ENCODE measurements at regions not wholly inside any gene's neighbourhood (a gene's known extent, or its start where the extent isn't known, plus 50 kb on each side); places are given as distances from the start of the nearest gene placed in this dataset.

DNA sequence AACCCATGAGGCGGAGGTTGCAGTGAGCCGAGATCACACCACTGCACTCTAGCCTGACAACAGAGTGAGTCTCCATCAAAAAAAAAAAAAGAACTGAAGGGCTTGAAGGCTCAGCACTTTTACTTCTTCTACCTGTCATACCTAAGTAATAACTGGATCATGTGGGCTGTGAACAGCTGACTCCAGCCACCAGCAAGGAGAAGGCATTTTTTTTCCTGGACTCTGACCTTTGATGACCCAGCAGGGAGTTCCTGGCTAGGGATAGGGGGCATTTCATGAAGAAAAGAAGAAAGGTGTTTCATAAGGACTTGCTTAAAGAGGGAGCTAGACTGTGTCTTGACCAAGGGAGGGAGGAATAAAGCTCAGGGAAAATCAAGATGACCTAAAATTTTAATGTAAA lies 266.0 kb downstream of the ZNF621 start:
- TF ChIP-seq TAF1 (IDR thresholded peaks at IDR 0.05; ENCODE audit: borderline replicate concordance, insufficient read depth, low read length) (no peak), POLR2AphosphoS5 (IDR thresholded peaks at IDR 0.05; ENCODE audit: low read depth, low read length) (no peak), FOXP2 (optimal IDR thresholded peaks at IDR 0.05; ENCODE audit: borderline replicate concordance, extremely low read depth, extremely low read length, insufficient read depth) (no peak), SIN3A (IDR thresholded peaks at IDR 0.05; ENCODE audit: borderline replicate concordance, insufficient read depth, low read length) (no peak)
- TF ChIP-seq, protein P1, sequence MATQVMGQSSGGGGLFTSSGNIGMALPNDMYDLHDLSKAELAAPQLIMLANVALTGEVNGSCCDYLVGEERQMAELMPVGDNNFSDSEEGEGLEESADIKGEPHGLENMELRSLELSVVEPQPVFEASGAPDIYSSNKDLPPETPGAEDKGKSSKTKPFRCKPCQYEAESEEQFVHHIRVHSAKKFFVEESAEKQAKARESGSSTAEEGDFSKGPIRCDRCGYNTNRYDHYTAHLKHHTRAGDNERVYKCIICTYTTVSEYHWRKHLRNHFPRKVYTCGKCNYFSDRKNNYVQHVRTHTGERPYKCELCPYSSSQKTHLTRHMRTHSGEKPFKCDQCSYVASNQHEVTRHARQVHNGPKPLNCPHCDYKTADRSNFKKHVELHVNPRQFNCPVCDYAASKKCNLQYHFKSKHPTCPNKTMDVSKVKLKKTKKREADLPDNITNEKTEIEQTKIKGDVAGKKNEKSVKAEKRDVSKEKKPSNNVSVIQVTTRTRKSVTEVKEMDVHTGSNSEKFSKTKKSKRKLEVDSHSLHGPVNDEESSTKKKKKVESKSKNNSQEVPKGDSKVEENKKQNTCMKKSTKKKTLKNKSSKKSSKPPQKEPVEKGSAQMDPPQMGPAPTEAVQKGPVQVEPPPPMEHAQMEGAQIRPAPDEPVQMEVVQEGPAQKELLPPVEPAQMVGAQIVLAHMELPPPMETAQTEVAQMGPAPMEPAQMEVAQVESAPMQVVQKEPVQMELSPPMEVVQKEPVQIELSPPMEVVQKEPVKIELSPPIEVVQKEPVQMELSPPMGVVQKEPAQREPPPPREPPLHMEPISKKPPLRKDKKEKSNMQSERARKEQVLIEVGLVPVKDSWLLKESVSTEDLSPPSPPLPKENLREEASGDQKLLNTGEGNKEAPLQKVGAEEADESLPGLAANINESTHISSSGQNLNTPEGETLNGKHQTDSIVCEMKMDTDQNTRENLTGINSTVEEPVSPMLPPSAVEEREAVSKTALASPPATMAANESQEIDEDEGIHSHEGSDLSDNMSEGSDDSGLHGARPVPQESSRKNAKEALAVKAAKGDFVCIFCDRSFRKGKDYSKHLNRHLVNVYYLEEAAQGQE (IDR thresholded peaks at IDR 0.05; ENCODE audit: insufficient read depth in 1 of 2, low read depth in 2 of 2, low read length in 2 of 2): no peak

DNA sequence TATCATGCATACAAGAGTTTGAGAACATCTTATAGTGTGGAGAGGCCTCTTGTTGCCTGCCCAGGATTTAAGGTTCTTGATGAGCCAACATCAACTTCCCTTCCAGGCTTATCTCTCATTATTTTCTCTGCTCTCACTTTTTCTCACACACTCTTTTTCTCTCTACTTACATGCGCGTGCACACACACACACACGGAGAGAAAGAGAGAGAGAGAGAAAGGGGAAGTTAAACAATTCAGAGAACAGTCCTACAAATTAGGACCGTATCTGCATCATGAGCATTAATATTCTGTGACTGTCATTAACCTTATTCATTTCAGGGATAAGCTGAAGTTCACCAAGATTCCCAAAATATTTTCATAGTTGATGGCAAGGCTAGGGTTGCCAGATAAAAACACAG lies 269.0 kb downstream of the ZNF621 start:
- TF ChIP-seq FOXP2 (optimal IDR thresholded peaks at IDR 0.05; ENCODE audit: borderline replicate concordance, extremely low read depth, extremely low read length, insufficient read depth) (no peak), SIN3A (IDR thresholded peaks at IDR 0.05; ENCODE audit: borderline replicate concordance, insufficient read depth, low read length) (no peak), TAF1 (IDR thresholded peaks at IDR 0.05; ENCODE audit: borderline replicate concordance, insufficient read depth, low read length) (no peak), POLR2AphosphoS5 (IDR thresholded peaks at IDR 0.05; ENCODE audit: low read depth, low read length) (no peak)
- TF ChIP-seq, protein P1 (IDR thresholded peaks at IDR 0.05; ENCODE audit: insufficient read depth in 1 of 2, low read depth in 2 of 2, low read length in 2 of 2): no peak

DNA sequence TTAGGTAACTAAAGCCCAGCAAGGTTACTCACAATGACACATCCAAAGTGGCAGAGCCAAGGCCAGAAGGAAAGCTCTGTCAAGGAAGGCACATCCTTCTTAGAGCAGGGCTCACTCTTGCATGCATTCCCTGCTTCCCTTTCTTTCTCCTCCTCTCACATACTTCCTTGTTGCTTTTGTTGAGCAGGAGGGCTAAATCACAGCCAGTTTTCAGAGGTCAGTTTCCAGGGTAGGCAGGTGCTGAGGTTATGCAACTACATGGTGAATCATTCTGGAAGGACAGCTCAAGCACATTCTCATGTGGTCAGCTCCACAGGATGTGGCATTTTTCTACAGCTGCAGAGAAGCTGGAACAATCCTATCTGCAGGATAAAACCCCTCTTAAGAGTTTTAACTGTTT lies 275.6 kb downstream of the ZNF621 start:
- no peak for TF ChIP-seq POLR2AphosphoS5 (IDR thresholded peaks at IDR 0.05; ENCODE audit: low read depth, low read length)
- TF ChIP-seq, protein P1 (IDR thresholded peaks at IDR 0.05; ENCODE audit: insufficient read depth in 1 of 2, low read depth in 2 of 2, low read length in 2 of 2): no peak
- TF ChIP-seq FOXP2 (optimal IDR thresholded peaks at IDR 0.05; ENCODE audit: borderline replicate concordance, extremely low read depth, extremely low read length, insufficient read depth): no peak
- TF ChIP-seq TAF1 (IDR thresholded peaks at IDR 0.05; ENCODE audit: borderline replicate concordance, insufficient read depth, low read length): no peak
- TF ChIP-seq SIN3A (IDR thresholded peaks at IDR 0.05; ENCODE audit: borderline replicate concordance, insufficient read depth, low read length): no peak

DNA sequence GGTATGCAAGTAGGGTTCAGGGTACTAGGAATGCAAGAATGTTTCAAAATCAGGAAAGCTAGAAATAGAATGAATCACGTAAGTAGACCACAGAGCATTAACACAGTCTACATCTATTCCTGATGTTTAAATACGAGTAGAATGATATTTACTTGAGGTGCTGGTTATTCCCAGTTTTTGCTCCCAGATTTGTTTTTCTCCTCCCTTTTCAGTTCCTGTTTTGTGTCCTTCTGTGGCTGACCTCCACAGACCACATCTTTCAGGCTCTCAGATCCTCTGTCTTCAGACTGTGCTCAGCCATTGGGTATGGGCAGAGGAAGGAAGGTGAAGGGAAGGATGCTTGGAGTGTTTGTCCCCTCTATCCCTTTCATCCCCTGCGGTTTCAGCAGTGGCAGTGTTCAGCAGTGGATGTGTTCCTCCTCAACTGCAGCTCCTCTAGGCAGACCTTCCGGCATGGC lies 276.6 kb downstream of the ZNF621 start:
- TF ChIP-seq FOXP2 (optimal IDR thresholded peaks at IDR 0.05; ENCODE audit: borderline replicate concordance, extremely low read depth, extremely low read length, insufficient read depth) (no peak), SIN3A (IDR thresholded peaks at IDR 0.05; ENCODE audit: borderline replicate concordance, insufficient read depth, low read length) (no peak), TAF1 (IDR thresholded peaks at IDR 0.05; ENCODE audit: borderline replicate concordance, insufficient read depth, low read length) (no peak), POLR2AphosphoS5 (IDR thresholded peaks at IDR 0.05; ENCODE audit: low read depth, low read length) (no peak)
- TF ChIP-seq, protein P1 (IDR thresholded peaks at IDR 0.05; ENCODE audit: insufficient read depth in 1 of 2, low read depth in 2 of 2, low read length in 2 of 2): no peak

DNA sequence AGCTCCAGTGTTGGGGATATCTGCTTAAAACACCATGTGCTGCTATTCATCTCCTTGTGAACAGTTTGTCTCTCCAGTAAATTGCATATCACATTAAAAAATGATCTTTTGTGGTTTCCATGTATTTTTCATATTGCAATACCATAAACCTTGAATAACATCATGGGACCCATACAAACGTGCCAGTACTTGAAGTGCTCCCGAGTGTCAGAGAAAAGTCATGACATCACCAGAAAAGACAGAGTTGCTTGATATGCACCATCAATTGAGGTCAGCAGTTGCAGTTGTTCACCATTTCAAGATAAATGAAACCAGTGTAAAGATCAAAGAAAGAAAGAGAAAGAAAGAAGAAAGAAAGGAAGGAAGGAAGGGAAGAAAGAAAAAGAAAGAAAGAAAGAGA lies 278.6 kb downstream of the ZNF621 start:
- TF ChIP-seq, protein P1 (IDR thresholded peaks at IDR 0.05; ENCODE audit: insufficient read depth in 1 of 2, low read depth in 2 of 2, low read length in 2 of 2): no peak
- no peak for TF ChIP-seq TAF1 (IDR thresholded peaks at IDR 0.05; ENCODE audit: borderline replicate concordance, insufficient read depth, low read length)
- no peak for TF ChIP-seq SIN3A (IDR thresholded peaks at IDR 0.05; ENCODE audit: borderline replicate concordance, insufficient read depth, low read length)
- no peak for TF ChIP-seq POLR2AphosphoS5 (IDR thresholded peaks at IDR 0.05; ENCODE audit: low read depth, low read length)
- TF ChIP-seq FOXP2 (optimal IDR thresholded peaks at IDR 0.05; ENCODE audit: borderline replicate concordance, extremely low read depth, extremely low read length, insufficient read depth): no peak

Measured in PFSK-1 (cell line).